Amygdala (tissue), 56 donors: ENCODE measurements at regions not wholly inside any gene's neighbourhood (a gene's known extent, or its start where the extent isn't known, plus 50 kb on each side); places are given as distances from the start of the nearest gene placed in this dataset.
"Not testable (repeated sequence)": the region's sequence is repeated elsewhere in the genome, so short reads cannot be mapped to it uniquely, and the experiment has no call there.

Source experiments
- DNase-seq, 56 donors: peaks; one replicate each; lab custom pipeline; 2025; lab: John Stamatoyannopoulos, UW

DNA sequence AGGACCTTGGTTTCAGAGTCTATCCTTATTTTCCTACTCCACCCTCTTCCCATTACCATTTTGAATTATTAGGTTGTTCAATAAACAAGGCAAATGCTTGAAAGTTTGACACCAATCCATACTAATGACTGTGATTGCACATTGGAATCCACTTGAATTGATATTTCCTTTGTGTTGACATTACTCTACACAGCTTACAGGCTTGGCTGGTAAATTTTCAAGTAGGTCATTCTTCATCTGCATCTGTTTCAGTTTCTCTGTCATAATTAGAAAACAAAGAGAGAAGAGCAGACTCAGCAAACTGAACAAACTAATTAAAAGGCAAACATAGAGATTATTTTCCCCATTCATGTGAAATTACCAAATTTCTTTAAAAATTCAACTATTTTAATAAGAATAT lies 732.9 kb upstream of the BCHE start:
- DNase-seq: no peak

DNA sequence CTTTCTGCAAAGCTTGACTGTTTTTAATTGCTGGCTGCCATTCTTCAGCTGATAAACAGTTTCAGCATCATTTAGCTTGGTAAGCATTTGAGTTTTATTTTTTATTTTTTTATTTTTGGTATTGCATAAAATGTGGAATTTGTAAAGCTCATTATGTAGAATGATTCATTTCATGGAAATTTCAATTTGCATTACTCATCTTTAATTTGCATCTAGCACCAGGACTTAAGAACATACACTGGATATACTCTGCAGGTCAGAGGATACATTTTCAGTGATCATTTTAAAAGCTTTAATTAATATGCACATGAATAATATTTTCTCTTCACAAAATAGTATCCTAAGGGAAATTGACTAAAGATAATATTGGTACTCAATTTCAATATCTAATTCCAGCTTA lies 732.4 kb upstream of the BCHE start:
- DNase-seq: no peak

DNA sequence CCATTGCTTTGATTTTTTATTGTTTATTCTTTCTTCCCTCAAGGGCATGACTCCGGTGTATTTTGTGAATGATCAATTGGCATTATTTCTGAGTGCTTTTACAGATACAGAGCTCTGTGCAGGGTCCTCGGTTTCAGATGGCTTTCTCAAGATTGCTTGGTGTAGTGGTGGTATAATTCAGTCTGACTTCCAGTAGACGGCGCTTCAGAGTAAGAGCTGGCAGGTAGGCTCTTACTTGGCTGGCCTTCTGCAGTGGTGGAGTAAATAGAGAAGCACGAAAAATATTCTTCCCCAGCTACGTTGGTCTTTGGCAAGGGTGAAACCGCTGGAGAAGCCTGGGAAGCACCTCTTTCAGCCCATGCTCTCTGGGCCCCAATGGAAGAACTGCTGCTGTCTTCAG lies 723.0 kb upstream of the BCHE start:
- no peak for DNase-seq

DNA sequence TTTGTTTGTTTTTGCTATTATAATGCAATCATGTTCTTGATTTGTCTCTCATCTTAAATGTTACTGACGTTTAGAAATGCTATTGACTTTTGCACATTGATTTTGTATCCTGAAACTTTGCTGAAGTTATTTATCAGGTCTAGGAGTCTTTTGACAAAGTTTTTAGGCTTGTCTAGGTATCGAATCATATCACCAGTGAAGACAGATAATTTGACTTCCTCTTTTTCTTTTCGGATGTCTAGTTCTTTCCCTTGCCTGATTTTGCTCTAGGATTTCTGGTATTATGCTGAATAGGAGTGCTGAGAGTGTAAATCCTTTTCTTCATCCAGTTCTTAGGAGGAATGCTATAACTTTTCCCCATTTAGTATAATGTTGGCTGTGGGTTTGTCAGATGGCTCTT lies 719.7 kb upstream of the BCHE start:
- DNase-seq: no peak

DNA sequence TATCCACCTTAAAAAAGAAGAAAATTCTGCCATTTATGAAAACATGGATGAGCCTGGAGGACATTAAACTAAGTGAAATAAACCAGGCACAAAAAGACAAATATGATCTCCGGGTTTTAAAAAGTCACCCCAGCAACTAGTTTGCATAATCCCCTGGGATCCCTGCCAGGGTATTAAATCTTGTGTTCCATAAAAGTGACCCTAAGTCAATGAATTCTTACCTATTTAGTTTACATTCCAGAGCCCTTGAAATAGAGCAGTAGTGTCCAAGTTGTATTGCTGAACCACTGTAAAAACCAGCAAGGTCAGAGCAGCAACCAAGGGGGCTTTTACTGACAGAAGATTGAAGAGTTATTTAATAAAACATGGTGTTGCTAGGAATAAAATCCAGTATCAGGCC lies 716.8 kb upstream of the BCHE start:
- DNase-seq: no peak

DNA sequence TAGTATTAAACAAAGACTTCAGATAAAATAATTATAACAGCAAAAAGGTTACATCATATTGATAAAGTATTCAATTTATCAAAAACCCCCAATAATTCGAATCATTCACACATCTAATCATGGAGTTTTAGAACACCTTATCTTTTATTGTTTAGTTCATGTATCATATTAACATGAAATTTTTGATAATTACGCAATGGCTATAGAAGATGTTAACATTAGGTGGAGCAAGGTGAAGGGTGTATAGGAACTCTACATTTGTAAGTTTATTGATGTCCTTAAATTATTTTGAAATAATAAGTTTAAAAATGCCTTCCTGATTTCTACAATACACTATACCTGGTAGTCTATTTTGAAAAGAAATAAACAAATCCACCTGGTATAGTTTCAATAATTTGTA lies 696.5 kb upstream of the BCHE start:
- DNase-seq: no peak

DNA sequence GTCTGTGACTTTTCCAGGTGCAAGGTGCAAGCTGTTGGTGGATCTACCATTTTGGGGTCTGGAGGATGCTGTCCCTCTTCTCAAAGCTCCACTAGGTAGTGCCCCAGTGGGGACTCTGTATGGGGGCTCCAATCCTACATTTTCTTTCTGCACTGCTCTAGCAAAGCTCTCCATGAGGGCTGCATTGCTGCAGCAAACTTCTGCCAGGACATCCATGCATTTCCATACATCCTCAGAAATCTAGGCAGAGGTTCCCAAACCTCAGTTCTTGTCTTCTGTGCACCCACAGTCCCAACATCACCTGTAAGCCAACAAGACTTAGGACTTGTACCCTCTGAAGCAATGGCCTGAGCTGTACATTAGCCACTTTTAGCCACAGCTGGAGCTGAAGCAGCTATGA lies 694.5 kb upstream of the BCHE start:
- no peak for DNase-seq

DNA sequence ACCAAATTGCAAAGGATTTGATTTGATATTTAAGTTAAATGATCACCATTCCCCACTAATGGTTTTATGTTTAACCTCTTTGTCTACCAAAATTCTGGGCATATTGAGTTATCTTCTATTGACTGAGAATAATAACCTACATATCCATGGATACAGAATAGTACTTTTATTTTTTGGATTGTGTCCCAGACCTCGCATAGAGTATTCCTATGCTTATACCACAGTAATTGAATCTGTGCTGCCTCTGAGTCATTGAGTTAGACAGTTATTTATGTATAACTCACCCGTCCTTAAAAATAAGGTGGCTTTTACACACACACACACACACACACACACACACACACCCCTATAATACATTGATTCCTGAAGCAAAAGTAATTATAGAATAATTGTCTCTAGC lies 690.1 kb upstream of the BCHE start:
- no peak for DNase-seq

DNA sequence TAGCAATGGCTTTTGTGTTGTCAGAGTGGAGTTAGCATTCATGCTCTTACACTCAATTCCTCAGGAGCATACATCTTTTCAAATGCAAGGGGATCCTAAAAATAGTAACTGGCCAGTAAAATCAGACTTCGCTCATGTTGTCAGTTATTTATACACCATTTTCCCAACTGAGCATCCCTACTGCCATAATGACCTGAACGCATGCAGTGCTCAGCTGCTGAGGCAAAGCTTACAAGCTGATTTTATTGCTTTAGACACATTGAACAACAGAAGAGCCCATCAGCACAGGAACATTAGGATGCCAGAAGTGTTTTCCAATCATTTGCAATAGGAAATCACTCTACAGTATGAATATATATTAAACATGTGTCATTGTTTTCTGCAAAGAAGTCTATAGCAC lies 689.7 kb upstream of the BCHE start:
- DNase-seq: no peak

DNA sequence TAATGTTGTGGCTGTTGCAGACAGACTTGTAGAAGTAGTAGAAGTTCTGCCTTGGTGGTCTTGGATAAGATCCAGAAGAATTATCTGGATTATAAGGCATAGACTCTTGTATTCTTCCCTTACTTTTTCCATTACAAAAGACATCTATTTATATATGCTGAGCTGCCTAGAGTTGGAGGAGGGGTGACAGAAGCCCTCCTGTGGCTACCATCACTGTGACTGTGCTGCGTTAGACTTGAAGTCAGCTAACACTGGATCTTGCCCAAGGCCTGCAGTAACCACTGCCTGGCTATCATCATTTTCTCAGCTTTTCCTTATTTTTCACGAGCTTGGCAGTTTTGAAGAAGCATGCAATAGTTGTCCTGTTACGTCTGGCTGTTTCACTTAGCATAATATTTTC lies 684.8 kb upstream of the BCHE start:
- no peak for DNase-seq

DNA sequence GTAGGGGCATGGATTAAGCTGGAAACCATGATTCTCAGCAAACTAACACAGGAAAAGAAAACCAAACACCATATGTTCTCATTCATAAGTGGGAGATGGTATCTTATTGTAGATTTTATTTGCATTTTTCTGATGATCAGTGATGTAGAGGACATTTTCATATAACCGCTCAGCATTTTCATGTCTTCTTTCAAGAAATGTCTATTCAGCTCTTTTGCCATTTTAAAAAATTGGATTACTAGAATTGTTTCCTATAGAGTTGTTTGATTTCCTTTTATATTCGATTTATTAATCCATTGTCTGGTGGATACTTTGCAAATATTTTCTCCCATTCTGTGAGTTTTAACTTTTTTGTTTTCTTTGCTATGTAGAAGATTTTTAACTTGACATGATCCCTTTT lies 682.2 kb upstream of the BCHE start:
- no peak for DNase-seq

DNA sequence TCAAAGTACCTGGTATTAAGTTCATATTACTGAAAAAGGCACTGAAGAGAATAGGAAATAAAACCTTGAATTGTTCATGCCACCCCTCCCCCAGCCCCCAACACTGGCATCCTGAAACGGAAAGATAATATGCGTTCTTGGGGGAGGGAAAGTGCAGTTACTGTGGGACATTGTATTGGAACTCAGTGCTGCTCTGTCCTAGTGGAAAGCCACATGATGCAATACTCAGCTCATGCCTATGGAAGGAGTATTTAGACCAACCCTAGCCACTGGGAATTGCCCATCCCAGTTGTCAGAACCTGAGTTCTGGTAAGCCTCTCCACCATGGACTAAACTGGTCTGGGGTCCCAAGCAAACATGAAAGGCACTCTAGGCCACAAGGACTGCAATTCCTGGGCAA lies 680.8 kb upstream of the BCHE start:
- no peak for DNase-seq

DNA sequence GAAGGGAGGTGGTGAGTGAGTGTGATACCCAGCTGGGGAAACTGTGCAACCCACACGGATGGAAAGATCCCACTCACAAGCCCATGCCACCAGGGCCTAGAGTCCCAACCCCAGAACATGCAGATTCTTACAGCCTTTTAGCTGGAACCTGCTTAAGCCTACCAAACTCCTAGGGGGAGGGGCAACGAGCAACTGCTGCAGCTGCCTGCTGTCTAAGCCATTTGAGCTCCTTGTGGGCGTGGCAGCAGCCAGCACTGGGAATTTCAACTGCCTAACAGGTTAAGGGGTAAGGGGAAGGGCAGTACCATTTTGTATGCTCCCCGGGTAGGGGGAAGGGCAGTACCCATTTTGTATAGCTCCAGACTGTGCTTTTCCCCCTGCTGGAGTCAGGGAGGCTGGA lies 673.2 kb upstream of the BCHE start:
- no peak for DNase-seq

DNA sequence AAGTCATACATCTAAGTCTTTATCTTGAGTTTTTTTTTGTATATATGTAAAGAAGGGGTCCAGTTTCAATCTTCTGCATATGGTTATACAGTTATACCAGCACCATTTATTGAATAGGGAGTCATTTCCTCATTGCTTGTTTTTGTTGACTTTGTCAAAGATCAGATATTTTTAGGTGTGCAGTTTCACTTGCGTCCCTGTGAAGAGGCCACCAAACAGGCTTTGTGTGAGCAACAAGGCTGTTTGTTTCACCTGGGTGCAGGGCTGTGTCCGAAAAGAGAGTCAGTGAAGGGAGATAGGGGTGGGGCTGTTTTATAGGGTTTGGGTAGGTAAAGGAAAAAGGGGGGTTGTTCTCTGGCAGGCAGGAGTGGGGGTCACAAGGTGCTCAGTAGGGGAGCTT lies 663.2 kb upstream of the BCHE start:
- not testable (repeated sequence) for DNase-seq

DNA sequence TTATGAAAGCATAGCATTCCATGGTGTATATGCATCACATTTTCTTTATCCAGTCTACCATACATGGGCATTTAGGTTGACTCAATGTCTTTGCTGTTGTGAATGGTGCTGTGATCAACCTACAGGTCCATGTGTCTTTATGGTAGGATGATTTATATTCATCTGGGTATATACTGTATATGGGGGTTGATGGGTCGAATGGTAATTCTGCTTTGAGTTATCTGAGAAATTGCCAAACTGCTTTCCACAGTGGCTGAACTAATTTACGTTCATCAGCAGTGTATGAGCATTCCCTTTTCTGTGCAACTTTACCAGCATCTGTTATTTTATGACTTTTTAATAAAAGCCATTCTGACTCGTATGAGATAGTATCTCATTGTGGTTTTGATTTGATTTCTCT lies 662.4 kb upstream of the BCHE start:
- no peak for DNase-seq

DNA sequence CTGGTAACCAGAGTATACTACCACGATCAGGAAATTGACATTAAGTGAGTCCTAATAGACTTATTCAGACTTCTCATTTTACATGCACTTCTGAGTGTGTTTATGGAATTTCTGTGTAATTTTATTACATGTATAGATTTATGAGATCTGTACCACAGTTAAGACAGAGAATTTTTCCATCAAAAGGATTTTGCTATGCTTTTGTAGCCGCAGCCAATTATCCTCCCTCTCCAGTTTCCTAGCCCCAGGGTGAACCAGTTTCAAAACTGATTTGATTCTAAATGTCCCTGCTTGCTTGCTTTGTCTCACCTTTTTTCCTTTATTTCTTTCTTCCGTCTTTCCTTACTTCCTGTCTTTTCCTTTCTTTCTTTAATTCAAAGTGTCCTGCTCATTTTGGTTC lies 661.2 kb upstream of the BCHE start:
- DNase-seq: no peak

DNA sequence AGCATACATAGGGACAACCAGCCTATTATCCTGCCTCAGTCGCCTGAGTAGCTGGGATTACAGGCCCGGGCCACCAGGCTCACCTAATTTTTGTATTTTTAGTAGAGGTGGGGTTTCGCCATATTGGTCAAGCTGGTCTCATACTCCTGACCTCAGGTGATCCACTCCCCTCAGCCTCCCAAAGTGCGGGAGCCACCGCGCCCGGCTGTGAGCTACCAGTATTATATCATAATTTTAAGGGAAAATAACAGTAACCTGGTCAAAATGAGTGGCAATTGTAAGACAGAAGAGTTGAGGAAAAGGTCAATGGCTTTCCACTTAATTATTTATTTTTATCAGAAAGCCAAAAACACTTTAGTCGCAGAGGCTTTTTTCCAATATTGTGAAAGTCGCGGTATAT lies 652.6 kb upstream of the BCHE start:
- DNase-seq: no peak

DNA sequence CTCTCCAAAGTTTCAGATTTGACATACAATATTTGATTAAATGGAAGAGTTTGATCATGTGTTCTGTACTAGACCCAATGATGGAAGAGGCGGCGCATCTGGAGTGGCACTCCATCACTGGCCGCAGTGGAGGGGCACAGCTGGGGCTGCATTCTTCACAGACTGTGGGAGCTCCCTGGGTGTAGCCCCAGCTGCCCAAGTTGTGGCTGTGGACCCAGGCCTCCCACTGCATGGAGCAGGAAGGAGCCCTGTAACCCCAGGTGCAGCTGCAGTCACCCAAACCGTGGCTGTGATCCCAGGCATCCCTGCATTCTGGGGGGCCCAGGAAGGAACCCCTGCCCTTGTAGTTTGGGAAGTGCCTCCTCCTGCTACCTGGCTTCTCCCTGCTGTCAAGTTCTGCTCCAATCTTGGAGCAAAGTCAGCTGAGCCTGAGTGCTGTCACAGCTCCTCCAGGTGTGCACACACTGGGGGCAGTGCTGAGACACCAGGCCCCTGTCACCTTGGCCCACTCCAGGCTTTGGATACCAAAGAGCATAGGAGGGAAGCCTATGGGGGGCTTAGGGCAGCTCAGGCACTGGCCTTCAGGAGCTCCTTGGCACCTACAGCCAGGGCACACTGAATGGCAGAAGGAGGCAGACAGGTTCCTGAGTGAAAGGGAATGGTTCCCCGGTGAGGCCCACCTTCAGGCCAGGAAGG lies 651.9 kb upstream of the BCHE start:
- no peak for DNase-seq

DNA sequence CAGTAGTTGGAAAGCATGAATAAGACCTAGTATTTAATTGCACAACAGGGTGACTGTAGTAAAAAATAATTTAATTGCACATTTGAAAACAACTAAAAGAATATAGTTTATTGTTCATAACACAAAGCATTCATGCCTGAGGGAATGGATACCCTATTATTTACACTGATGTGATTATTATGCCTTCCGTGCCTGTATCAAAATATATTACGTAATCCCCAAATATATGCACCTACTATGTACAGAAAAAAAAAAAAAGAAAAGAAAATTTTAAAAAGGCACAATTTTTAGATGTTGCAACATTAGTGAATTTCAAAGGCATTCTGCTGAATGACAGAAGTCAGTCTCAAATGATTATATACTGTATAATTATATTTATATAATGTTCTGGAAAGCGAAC lies 647.2 kb upstream of the BCHE start:
- no peak for DNase-seq

DNA sequence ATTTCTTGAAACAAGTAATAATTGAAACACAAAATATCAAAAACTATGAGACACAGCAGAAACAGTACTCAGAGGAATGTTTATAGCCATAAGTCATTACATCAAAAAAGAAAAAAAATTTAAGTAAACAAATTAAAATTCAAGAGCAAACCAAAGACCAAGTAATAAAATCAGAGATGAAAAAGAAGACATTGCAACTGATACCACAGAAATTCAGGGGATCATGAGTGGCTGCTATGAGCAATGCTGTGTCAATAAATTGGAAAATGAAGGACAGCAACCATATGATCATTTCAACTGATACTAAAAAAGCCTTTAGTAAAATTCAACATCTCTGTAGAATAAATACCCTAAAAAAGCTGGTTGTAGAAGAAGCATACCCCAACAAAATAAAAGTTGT lies 644.1 kb upstream of the BCHE start:
- DNase-seq: no peak

DNA sequence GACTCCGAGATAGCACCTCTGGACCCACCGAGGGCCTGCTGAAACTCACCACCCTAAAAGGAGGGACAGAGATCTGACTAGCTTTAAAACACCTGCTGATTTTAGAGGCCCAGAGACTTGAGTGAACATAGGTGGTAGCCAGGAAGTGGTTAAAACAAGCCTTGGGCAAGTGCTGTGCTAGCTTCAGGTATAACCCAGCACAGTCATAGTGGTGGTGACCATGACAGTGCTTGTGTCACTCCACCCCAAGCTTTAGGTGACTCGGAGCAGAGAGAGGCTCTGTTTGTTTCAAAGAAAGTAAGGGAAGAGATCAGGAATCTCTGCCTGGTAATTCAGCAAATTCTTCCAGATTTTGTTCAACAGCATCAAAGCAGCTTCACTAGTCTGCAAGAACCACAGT lies 641.1 kb upstream of the BCHE start:
- no peak for DNase-seq

DNA sequence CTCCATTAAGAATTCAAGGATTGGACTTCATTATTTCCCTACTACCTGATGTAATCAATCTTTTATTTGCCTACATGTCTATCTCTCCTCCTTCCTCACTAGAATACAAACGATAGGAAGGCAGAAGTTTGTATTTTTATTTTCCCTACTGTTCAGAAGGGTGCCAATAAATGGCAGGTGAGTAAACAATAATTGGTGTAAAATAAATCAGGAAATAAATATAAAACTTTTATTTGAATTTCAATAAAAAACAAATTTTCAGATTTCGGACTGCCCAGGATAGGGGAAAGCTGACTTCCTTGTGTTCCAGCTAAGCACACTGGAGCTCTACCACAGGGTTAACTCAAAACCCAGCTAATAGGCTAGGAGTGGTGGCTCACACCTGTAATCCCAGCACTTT lies 636.3 kb upstream of the BCHE start:
- DNase-seq: no peak

DNA sequence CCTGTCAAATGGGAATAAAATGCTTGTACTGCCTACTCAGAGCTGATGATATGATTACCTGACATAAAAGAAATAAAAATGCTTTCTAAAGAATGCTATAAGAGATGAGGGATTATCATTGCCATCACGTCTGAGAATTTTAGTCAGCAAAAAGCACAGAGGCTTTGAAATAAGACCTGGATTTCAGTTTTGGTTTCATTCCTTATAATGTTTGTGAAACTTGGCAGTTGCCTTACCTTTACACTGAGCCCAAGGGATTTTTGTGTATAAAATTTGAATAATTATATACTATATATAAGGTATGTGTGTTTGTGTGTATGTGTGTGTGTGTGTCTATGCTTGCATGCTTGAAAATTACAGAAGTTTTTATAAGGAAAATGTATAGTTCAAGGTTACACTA lies 634.8 kb upstream of the BCHE start:
- no peak for DNase-seq
